Posterior cingulate gyrus (tissue), 11 donors: ENCODE measurements at regions not wholly inside any gene's neighbourhood (a gene's known extent, or its start where the extent isn't known, plus 50 kb on each side); places are given as distances from the start of the nearest gene placed in this dataset.
"Not testable (repeated sequence)": the region's sequence is repeated elsewhere in the genome, so short reads cannot be mapped to it uniquely, and the experiment has no call there.

Experiments used
- DNase-seq, 10 donors: peaks; one replicate each; pipeline versions ENCODE4 v3.0.0 to v3.0.0-alpha.2; 2020 to 2021; ENCODE audit warnings: mixed read lengths in 3 of 10
- intact Hi-C: fragments of 100-400 bp; cut with DNase I; formaldehyde crosslinking; loops from one replicate; pipeline ENCODE4 v1.15.1; 2023

GRCh38 chr5:91670563-91670962 is 287.4 kb upstream of the ARRDC3 start:
- DNase-seq, result no peak
- intact Hi-C loops, result no loop called here

GRCh38 chr5:91670122-91670521 is 287.0 kb upstream of the ARRDC3 start:
- intact Hi-C loops, result no loop called here
- no peak for DNase-seq

GRCh38 chr5:91668261-91668660 is 285.1 kb upstream of the ARRDC3 start:
- intact Hi-C loops, result no loop called here
- no peak for DNase-seq

GRCh38 chr5:91652678-91653077 is 269.6 kb upstream of the ARRDC3 start:
- intact Hi-C loops, result no loop called here
- DNase-seq, result no peak

GRCh38 chr5:91651704-91652103 is 268.6 kb upstream of the ARRDC3 start:
- intact Hi-C loops, result no loop called here
- peak in 3 of 10 donors; percentile 41 to 69 (median 63) for DNase-seq

- DNase-seq, result peak in 1 of 10 donors; percentile 40
- intact Hi-C loops, result no loop called here
These were observed 262.2 kb upstream of the ARRDC3 start for GRCh38 chr5:91645347-91645746.

GRCh38 chr5:91643797-91644196 is 260.7 kb upstream of the ARRDC3 start:
- no peak for DNase-seq
- intact Hi-C loops, result no loop called here

GRCh38 chr5:91642581-91642980 is 259.5 kb upstream of the ARRDC3 start:
- intact Hi-C loops, result no loop called here

GRCh38 chr5:91641730-91642350 is 258.7 kb upstream of the ARRDC3 start:
- intact Hi-C loops, result no loop called here
- DNase-seq, result no peak

More at GRCh38 chr5:91642581-91642980, 259.5 kb upstream of the ARRDC3 start:
- no peak for DNase-seq

GRCh38 chr5:91639744-91640143 is 256.6 kb upstream of the ARRDC3 start:
- intact Hi-C loops, result no loop called here
- no peak for DNase-seq

- no peak for DNase-seq
- intact Hi-C loops, result no loop called here
These were observed 254.9 kb upstream of the ARRDC3 start for GRCh38 chr5:91638010-91638409.

- no peak for DNase-seq
- intact Hi-C loops, result no loop called here
These were observed 253.0 kb upstream of the ARRDC3 start for GRCh38 chr5:91635950-91636734.

- DNase-seq, result no peak
- intact Hi-C loops, result no loop called here
These were observed 249.8 kb upstream of the ARRDC3 start for GRCh38 chr5:91632871-91633270.

- no peak for DNase-seq
- intact Hi-C loops, result no loop called here
These were observed 228.6 kb upstream of the ARRDC3 start for GRCh38 chr5:91611746-91612145.

- intact Hi-C loops, result no loop called here
- no peak for DNase-seq
These were observed 224.6 kb upstream of the ARRDC3 start for GRCh38 chr5:91607675-91608074.

- intact Hi-C loops, result no loop called here
- no peak for DNase-seq
These were observed 216.7 kb upstream of the ARRDC3 start for GRCh38 chr5:91599863-91600262.

- peak in 1 of 10 donors; percentile 33 for DNase-seq
- intact Hi-C loops, result no loop called here
These were observed 215.1 kb upstream of the ARRDC3 start for GRCh38 chr5:91598216-91598615.

- no peak for DNase-seq
- intact Hi-C loops, result no loop called here
These were observed 212.3 kb upstream of the ARRDC3 start for GRCh38 chr5:91595424-91595823.

GRCh38 chr5:91591076-91591475 is 208.0 kb upstream of the ARRDC3 start:
- intact Hi-C loops, result no loop called here

GRCh38 chr5:91586232-91586631 is 203.1 kb upstream of the ARRDC3 start:
- no peak for DNase-seq
- intact Hi-C loops, result no loop called here

More at GRCh38 chr5:91591076-91591475, 208.0 kb upstream of the ARRDC3 start:
- no peak for DNase-seq

GRCh38 chr5:91584352-91584751 is 201.2 kb upstream of the ARRDC3 start:
- DNase-seq, result no peak
- intact Hi-C loops, result no loop called here

GRCh38 chr5:91566012-91566411 is 182.9 kb upstream of the ARRDC3 start:
- intact Hi-C loops, DNase-seq: not testable (repeated sequence)
